HG02981 (cell line): ENCODE measurements at regions not wholly inside any gene's neighbourhood (a gene's known extent, or its start where the extent isn't known, plus 50 kb on each side); places are given as distances from the start of the nearest gene placed in this dataset.

ENCODE experiments used
- ATAC-seq: cut with Tn5 transposase; IDR thresholded peaks from one replicate; pipeline ENCODE4 v1.9.1; 2021; ENCODE audit warnings: mild to moderate bottlenecking, moderate library complexity; ENCODE audit not compliant: unreplicated experiment

DNA sequence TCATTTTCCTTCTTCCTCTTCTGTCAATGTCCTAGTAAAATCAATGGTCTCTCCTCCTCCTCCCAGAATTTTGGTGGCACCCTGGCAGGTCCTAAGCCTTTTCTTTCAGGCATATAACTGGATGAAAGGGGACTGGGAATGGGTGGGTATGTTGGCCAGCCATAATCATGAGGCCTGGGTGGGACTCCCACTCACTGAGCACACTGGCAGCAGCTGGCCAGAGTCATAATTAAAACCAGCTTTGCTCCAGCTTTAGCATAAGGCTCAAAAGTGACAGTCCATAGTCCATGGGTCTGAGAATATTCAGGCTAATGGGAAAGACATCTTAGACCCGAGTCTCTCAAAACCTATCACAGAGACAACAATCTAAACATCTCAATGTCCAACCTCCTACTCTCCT lies 190.0 kb upstream of the BTBD3 start:
- ATAC-seq = no peak

DNA sequence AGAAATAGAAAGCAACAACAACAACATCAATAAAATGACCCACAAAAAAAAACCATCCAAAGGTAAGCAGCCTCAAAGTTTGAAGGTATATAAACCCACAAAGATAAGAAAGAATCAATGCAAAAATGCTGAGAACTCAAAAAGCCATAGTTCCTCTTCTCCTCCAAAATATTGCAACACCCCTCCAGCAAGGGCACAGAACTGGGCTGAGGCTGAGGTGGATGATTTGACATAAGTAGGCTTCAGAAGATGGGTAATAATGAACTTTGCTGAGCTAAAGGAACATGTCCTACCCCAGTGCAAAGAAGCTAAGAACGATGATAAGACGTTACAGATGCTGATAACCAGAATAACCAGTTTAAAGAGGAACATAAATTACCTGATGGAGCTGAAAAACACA lies 188.8 kb upstream of the BTBD3 start:
- no peak for ATAC-seq

DNA sequence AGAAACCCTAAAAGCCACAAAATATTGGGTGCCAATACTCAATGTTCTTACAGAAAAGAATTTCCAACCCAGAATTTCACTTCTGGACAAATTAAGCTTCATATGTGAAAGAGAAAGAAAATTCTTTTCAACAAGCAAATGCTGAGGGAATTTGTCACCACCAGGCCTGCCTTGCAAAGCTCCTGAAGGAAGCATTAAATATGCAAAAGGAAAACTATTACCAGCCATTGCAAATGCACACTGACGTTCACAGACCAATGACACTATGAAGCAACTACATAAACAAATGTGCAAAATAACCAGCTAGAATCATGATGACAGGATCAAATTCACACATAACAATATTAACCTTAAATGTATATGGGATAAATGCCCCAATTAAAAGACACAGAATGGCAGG lies 187.9 kb upstream of the BTBD3 start:
- no peak for ATAC-seq

DNA sequence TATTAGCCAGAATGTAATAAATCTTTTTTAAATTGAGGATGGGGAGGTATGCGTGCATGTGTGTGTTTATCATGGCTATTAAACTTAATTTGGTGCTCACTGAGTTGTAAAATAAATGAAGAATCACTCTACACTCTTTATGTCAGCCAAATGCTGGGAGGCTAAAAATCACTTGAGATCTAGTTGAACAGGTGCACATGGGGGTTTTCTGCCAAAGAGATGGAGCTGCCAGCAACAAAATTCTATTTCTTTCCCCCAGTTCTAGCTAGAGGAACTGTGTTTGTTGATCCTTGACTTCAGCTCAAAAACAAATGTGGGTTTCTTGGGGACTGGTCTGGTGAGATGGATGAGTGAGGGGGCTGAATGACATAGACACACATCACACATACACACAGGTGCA lies 183.3 kb upstream of the BTBD3 start:
- no peak for ATAC-seq

DNA sequence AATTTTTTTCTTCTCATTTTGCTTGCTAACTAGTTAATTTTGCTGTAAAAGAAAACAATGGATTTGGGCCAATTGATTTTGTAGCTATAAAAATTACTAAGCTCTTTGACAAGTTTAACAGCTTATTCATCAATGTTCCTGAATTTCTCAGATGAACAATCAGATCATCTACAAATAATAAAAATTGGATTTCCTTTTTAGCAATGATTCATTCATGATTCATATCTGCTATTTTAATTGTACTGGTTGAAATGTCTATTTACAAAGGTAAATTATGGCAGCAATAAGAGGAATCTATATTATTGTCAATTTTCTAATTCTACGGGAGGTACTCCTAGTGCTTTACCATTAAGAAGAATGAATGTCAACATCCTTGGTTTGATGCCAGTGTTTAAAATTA lies 178.8 kb upstream of the BTBD3 start:
- no peak for ATAC-seq

DNA sequence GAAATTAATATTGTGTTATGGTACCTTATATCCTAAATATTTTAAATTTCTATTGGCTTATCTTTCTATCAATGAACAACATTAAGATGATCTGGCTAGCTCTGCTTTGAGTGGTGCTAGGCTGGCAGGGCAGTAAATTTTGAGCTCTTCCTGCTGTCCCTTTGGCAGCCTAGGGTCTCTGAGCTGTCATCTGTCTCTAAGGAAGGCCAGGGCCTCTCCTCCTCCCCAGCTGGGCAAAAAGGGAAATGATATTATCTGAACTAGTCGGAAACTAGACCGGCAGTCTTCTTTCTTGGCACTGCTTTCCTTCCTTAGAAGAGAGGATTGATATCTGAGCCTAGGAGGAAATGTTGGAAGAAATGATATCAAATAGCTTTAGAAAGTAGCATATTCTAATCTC lies 176.7 kb upstream of the BTBD3 start:
- no peak for ATAC-seq

DNA sequence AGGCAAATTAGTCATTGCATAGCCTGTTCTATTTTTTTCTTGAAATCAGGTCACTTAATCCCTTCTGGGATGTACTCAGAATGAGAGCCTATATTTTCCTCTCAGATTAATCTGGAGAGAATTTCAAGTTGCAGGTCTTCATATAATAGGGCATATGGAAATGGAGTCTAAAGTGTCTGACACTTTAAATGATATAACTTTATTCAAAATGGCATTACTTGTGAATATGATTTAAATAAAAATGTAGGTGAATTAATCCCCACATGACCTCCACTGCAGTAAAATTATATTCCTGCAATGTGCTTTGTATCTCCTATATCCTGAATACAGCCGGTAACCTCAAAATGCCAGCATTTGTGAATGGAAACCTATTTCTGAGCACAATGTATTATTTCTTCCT lies 172.5 kb upstream of the BTBD3 start:
- no peak for ATAC-seq

DNA sequence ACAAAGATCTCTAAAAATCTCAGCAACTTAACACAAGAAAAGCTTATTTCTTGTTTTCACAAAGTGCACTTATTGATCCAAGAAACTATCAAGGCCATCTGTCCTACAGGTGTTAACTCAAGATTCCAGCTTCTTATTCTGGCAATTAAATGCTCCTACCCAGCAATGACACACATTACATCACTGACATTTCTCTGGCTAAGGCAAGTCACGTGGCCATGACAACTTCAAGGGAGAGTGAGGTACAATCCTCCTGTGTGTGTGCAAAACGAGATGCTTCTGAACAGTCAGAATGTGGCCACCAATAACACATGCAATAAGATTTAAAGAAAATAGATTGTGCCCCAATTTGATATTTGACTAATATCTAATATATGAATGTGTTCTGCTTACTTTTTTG lies 169.3 kb upstream of the BTBD3 start:
- no peak for ATAC-seq

DNA sequence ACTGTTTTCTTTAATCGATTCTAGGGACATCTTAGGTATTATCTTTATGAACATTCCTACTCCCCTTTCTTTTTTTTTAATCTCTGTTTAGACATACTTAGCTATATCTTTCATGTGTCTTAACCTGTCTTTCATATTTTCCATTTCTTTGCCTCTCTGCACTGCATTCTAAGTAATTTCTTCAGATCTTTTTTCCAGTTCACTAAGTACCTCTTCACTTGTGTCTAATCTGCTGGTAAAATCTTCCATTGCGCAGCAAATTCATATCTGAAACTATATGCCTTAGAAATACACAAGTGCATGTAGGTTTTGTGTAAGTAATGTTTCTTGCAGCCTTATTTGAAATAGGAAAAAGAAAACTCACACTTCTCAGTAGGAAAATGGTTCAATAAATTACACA lies 165.4 kb upstream of the BTBD3 start:
- no peak for ATAC-seq

DNA sequence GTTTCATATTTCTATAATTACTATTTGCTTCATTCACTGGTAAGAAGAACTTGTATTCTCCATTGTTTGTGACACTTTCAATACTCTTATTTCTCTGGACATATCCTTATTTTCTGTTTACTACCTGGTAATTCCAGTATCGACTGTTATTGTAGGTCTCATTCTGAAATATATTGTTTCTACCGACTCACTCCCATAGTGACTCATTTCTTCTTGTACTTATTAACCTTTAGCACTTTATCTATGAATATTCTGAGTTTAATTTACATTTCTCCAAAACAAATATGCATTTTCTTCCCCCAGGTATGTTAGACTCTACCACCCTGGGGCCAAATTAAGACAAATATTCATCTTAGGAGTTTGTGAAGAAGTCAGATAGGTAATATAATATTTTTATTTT lies 164.5 kb upstream of the BTBD3 start:
- ATAC-seq = no peak

DNA sequence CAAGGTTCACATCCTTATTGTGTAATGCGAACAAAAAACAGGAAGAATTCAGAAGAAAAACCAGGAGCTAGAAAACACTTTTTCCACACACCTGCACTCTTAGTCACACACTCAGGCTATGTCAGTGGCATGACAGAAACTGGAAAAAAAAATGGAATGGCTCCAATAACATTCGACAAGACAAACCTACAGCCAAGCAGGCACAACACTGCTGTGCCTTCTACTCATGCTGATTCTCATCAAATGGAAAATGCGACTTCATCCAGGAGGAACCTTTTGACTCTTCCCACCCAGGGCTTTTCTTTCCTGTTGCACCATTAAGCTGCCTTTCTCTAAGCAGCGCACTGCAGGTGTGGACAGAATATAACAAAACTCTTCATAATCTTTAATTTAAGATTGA lies 163.2 kb upstream of the BTBD3 start:
- ATAC-seq = no peak

DNA sequence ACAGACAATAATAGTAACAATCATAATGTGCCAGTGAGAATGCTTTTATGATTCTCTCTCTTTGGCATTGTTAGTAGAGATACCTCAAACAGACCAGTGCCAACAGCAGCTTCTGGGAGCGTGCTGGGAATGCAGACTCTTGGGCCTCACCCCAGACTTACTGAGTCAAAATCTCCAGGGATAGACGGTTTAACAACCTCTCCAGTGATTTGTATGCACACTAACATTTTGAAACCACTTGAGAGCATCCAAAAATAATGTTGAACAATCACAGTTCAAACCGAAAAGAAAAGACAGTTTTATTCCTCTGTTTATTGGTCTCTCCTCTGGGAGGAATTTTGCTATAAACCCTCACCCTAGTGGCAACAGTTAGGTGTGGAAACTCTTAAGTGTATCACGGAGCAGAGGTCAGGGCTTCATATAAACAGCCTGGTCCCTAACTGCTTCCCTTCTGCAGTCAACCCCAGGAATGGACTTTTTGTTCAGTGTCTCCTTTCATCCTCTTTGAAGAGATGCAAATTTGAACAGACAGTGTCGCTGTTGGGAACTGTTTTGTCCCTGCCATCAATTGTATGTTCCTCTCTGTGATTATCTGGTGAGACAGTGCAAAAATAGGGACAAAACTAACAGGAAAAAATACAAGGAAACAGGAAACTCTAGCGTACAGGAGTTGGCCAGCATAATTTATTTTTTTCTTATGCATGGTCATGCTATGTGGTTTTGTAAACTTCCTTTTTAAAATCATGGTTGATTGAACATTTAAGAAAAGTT lies 162.4 kb upstream of the BTBD3 start:
- ATAC-seq = no peak

DNA sequence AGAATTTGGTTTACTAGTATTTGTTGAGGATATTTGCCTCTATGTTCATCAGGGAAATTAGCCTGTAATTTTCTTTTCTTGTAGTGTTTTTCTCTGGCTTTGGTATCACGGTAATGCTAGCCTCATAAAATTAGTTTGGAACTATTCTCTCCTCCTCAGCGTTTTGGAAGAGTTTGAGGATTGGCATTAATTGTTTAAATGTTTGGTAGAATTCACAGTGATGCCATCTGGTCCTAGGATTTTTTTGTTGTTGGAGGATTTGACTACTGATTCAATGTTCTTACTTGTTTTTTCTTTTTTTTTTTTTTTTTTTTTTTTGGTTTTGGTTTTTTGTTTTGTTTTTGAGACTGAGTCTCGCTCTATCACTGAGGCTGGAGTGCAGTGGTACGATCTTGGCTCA lies 156.2 kb upstream of the BTBD3 start:
- ATAC-seq = no peak

DNA sequence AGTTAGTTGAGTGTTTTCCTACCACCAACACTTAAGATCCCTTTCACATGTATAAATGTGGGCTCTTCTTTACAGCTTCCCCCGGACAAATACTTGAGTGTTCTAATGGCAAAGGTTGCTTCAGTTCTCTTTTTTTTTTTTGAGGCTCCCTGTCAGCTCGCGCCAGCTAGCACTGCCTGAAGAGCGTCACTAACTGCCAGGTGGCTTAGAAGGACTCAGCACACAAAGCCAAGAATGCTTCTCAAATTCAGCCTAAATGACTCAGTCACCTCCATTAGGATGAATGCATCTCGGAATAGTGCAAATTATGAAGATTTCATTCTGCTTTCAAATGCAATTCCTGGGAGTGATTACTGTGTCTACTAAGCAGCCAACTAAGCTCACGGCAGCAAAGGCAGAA lies 150.7 kb upstream of the BTBD3 start:
- ATAC-seq = no peak

DNA sequence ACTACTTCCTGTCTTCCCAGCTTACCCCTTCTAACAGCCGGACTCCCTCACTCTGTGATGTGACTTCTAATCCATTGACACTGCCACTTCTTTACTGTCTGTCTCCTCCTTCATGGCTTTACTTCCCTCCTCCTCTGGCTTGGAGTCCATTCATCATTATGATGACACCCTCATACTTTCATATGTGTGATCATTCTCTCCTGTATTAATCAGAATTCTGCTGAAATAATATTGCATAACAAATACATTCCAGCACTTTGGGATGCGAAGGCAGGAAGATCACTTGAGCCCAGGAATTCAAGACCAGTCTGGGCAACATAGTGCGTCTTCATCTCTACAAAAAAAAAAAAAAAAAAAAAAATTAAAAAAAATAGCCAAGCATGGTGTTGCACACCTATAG lies 147.9 kb upstream of the BTBD3 start:
- no peak for ATAC-seq

DNA sequence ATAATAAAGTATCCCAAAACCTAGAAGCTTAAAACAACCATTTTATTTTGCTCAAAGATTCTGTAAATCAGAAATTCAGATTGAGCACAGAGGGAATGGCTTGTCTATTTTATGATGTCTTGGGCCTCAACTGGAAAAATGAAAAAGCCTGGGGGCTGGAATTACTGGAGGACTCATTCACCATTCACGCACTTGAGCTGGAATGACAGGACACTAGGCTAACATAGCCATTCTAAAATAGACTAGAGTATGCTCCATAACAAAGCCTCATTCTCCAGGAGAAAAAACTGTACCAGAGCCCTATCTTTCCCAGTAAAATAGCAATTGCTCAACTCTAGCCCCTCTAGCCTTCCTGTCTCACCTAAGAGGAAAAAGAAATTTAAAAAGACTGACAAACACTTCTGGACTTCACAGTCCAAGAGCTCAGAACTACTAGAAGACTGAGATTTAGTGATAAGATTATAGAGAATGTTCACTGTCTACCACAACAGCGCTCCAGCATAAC lies 145.4 kb upstream of the BTBD3 start:
- ATAC-seq = no peak

DNA sequence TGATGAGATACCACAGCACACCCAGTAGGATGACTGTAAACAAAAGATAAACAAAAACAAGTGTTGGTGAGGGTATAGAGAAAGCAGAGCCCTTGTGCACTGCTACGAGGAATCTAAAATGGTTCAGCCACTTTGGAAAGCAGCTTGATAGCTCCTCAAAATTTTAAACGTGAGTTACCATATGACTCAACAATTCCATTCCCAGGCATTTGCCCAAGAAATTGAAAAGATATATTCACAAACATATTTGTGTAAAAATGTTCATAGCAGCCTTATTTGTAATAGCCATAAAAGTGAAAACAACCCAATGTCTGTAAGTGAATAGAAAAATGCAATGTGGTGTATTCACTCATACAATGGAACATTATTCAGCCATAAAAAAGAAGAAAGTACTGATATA lies 141.0 kb upstream of the BTBD3 start:
- ATAC-seq = no peak

DNA sequence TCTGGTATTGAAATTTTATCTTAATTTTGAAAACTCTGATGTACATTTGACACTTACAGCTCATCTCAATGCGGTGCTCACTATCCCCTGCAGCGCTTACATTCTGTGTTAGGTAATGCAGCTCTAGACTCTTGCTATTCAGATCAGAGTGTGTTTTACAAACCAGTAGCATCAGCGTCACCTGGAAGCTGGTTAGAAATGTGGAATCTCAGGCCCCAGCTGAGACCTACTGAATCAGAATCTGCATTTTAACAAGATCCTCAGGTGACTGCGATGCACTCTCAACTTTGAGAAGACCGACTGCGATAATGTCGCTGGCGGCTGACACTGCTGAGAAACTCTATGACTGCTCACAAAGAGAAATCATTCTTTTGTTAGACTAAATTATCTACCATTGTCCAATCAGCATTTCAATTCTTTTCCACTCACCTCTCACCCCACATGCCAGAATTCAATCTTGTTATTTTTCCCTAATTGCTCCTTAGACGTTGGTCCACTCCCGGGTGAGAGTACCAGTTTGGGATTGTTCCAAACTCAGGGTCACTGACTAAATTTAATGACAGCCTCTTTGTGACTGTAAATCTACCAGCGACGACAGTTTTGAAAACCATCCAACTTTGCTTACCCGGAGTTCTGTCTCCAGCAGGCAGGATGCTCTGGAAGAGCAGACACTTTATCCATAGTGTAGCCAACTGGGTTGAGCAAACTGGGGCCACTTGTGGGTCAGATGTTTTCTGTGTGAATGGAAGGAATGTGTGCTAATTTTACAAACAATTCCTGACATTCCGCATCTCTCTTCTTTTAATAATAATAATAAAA lies 140.1 kb upstream of the BTBD3 start:
- ATAC-seq = no peak

DNA sequence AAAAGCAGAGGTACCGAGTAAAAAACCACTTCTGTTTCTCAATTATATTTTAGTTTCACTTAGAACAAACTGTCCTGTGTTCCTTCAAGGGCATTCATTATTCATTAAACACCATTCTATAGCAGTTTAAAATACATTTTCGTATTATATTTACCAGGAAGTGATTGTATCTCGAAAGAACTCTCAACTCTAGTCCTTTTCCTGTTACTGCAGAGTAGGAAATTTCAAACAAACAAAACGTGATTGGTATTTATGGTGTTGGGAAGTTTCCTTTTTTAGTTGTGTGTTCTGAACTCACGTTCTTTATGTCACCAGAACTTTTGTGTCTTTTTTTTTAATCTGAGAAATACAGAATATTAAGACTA lies 139.5 kb upstream of the BTBD3 start:
- no peak for ATAC-seq

DNA sequence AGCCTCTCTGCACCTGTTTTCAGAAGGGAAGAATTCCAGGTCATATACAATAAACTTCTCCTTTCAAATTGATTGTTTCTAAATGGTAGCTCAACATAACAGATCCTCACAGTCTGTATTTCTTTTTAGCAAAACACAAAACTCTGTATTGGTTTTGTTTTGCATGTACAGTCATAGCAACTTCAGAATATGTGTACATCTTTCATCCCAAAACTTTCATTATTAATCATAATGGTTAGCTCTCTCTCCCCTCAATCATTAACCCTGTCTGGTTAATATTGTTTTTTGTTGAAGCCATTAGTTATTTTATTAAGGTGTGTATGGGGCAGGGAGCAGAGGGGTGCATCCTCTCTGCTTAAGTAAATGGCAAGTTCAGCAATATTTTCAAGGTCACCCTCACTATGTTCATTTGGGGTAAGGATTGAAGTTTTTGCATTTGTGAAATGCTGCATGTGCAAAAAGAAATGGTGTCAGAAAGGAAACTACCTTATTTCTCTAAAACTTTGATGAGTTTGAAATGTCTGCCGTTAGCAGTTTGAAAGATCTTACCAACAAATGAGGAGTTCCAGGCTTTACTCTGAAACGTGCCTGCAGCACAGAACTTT lies 136.8 kb upstream of the BTBD3 start:
- ATAC-seq = peak; percentile 78

DNA sequence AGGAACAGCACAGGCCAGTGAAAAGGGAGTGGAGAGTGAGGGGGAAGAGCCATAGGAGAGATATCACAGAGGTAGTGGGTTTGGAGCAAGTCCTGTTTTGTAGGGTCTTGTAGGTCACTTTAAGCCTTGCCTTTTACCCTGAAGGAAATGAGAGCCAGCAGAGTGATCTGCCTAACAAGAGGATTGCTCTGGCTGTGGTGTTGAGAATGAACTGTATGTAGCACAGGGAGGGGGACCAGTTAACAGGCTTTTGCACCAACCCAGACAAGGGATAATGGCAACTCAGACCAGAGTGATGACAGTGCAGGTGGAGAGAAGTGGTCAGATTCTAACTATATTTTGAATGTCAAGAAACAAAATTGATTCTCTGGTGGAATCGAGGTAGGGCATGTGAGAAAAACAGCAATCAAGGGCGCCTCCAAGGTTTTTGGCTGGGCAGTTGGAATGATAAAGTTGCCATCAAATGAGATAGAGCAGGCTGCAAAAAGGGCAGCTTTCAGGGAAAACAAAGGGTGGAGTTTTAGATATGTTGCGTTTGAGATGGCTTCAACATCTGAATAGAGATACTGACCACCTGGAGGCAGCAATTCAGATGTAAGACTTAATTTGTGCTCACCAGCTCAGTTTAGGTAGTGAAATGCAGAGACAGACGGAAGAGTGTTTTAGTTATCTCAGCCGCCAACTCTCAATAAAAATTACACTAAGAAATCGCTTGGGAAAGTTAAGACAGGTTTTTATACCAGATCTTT lies 134.4 kb upstream of the BTBD3 start:
- ATAC-seq = no peak
